ENCODE measurements at regions not wholly inside any gene's neighbourhood (a gene's known extent, or its start where the extent isn't known, plus 50 kb on each side); places are given as distances from the start of the nearest gene placed in this dataset.
"Not testable (repeated sequence)": the region's sequence is repeated elsewhere in the genome, so short reads cannot be mapped to it uniquely, and the experiment has no call there.

GRCh38 chr13:97544971-97545499 is 111.1 kb downstream of the RAP2A start:
- not testable (repeated sequence) for TF ChIP-seq RAD21 (conservative IDR thresholded peaks at IDR 0.05 in 1 of 2, IDR thresholded peaks at IDR 0.05 in 1 of 2); CTCF (IDR thresholded peaks at IDR 0.05); EP300 (IDR thresholded peaks at IDR 0.05); ZSCAN20 (CRISPR knock-in tag; IDR thresholded peaks at IDR 0.05); MAFK (IDR thresholded peaks at IDR 0.05; ENCODE audit: partially characterized antibody); ELK1 (IDR thresholded peaks at IDR 0.05; ENCODE audit: low read depth, low read length); MYC (IDR thresholded peaks at IDR 0.05; ENCODE audit: borderline replicate concordance, low read length); BHLHE40 (IDR thresholded peaks at IDR 0.05; ENCODE audit: low read depth, low read length); RNF2 (IDR thresholded peaks at IDR 0.05; ENCODE audit: borderline replicate concordance, low read depth); USF2 (IDR thresholded peaks at IDR 0.05)

Measured in A549 (cell line).